HCT116 (cell line): ENCODE measurements at regions not wholly inside any gene's neighbourhood (a gene's known extent, or its start where the extent isn't known, plus 50 kb on each side); places are given as distances from the start of the nearest gene placed in this dataset.

Source experiments
- ATAC-seq: fragments of 200-7000 bp; cut with Tn5 transposase; 2 replicates; pipeline ENCODE4 v1.9.1; 2020; ENCODE audit warnings: mild to moderate bottlenecking, moderate library complexity
- BruUV-seq: library from RNA; stranded (reverse); fragments of 400-500 nt; replicated peaks from 2 replicates; lab custom pipeline; 2021; lab: Mats Ljungman, UMichigan
- CTCF ChIA-PET: fragments of 300-600 bp; sonication (Branson Sonifier 250); formaldehyde crosslinking; loops from one replicate; lab custom pipeline; 2021; ENCODE audit warnings: antibody characterized with exemption; lab: Charles Lee
- POLR2A ChIA-PET: fragments of 300-600, 350-600 bp; sonication (Branson Sonifier 250); formaldehyde crosslinking; loops from one replicate; lab custom pipeline; 2021; ENCODE audit warnings: antibody characterized with exemption; lab: Charles Lee
- RAD21 ChIA-PET, 2 experiments: fragments of 300-600 bp; sonication (Branson Sonifier 250); formaldehyde crosslinking; loops; one replicate each; lab custom pipeline; 2023; ENCODE audit warnings: low total read pairs in 2 of 2; ENCODE audit not compliant: uncharacterized antibody in 2 of 2, unreplicated experiment in 2 of 2, low non-redundant PET in 1 of 2; lab: Charles Lee
- DNase-seq: peaks from one replicate; pipeline ENCODE4 v3.0.0-alpha.2; 2010; ENCODE audit warnings: low read depth, low spot score
- H2AFZ ChIP-seq: fragments of 200-600 bp; shearing (Covaris generic), sonication (generic); 2 replicates; pipeline ENCODE4 v1.6.1; 2017; ENCODE audit warnings: low read depth, mixed run types, mixed read lengths, antibody characterized with exemption, low read length; ENCODE audit not compliant: poor library complexity, severe bottlenecking
- H3K27ac ChIP-seq: 2 replicates; pipeline ENCODE4 v1.5.1; 2012; ENCODE audit warnings: low read depth, low read length
- H3K27me3 ChIP-seq: fragments of 200-600 bp; sonication (generic); 2 replicates; pipeline ENCODE4 v1.6.1; 2016; ENCODE audit warnings: mixed run types, low read length, mixed read lengths; ENCODE audit not compliant: insufficient read depth
- H3K36me3 ChIP-seq, 2 experiments: fragments of 200-500 bp in 1 of 2; fragments of 200-600 bp in 1 of 2; sonication (Bioruptor generic) in 1 of 2; sonication (generic) in 1 of 2; 2 replicates each; pipeline versions ENCODE4 v1.5.1 to v1.6.1; 2014 to 2016; ENCODE audit warnings: low read length in 2 of 2, inconsistent platforms in 1 of 2, mixed read lengths in 1 of 2, mixed run types in 1 of 2; ENCODE audit not compliant: insufficient read depth in 2 of 2, control insufficient read depth in 1 of 2
- H3K4me1 ChIP-seq, 2 experiments: fragments of 200-600 bp in 1 of 2; sonication (generic) in 1 of 2; 2 replicates each; pipeline versions ENCODE4 v1.5.1 to v1.6.1; 2012 to 2017; ENCODE audit warnings: low read length in 2 of 2, inconsistent platforms in 1 of 2, mild to moderate bottlenecking in 1 of 2, mixed read lengths in 1 of 2, mixed run types in 1 of 2, moderate library complexity in 1 of 2; ENCODE audit not compliant: insufficient read depth in 2 of 2, control insufficient read depth in 1 of 2
- H3K4me2 ChIP-seq: fragments of 200-600 bp; sonication (generic); 2 replicates; pipeline ENCODE4 v1.6.1; 2017; ENCODE audit warnings: mixed run types, low read length, mixed read lengths
- H3K4me3 ChIP-seq, 2 experiments: fragments of 200-600 bp in 1 of 2; sonication (generic) in 1 of 2; replicated peaks in 1 of 2; 2 replicates each; pipeline ENCODE4 v1.5.1; 2011 to 2016; ENCODE audit warnings: low read length in 2 of 2, control low read depth in 1 of 2, low read depth in 1 of 2, mild to moderate bottlenecking in 1 of 2, mixed read lengths in 1 of 2, mixed run types in 1 of 2
- H3K79me2 ChIP-seq: fragments of 200-600 bp; sonication (generic); 2 replicates; pipeline ENCODE4 v1.6.1; 2017; ENCODE audit warnings: mild to moderate bottlenecking, mixed run types, low read length, moderate library complexity, mixed read lengths; ENCODE audit not compliant: insufficient read depth
- H3K9ac ChIP-seq: fragments of 200-600 bp; sonication (generic); 2 replicates; pipeline ENCODE4 v1.6.1; 2016; ENCODE audit warnings: low read length, mixed read lengths
- H3K9me2 ChIP-seq: fragments of 200-600 bp; sonication (generic), shearing (Covaris generic); 2 replicates; pipeline ENCODE4 v1.6.1; 2017; ENCODE audit warnings: mixed run types, mild to moderate bottlenecking, moderate library complexity; ENCODE audit not compliant: insufficient read depth
- H3K9me3 ChIP-seq, 2 experiments: fragments of 200-500 bp in 1 of 2; fragments of 200-600 bp in 1 of 2; sonication (Bioruptor generic) in 1 of 2; sonication (generic) in 1 of 2; 2 replicates each; pipeline ENCODE4 v1.6.1; 2014 to 2017; ENCODE audit warnings: low read length in 2 of 2, mixed read lengths in 2 of 2, inconsistent platforms in 1 of 2, low read depth in 1 of 2, mild to moderate bottlenecking in 1 of 2, mixed run types in 1 of 2, moderate library complexity in 1 of 2; ENCODE audit not compliant: control insufficient read depth in 1 of 2, insufficient read depth in 1 of 2
- H4K20me1 ChIP-seq: fragments of 200-600 bp; sonication (generic), shearing (Covaris generic); 2 replicates; pipeline ENCODE4 v1.6.1; 2017; ENCODE audit warnings: mixed run types, mild to moderate bottlenecking, moderate library complexity; ENCODE audit not compliant: insufficient read depth
- ATF3 ChIP-seq: IDR thresholded peaks from 2 replicates; pipeline ENCODE4 v1.6.1; 2012
- CBX3 ChIP-seq: IDR thresholded peaks from 2 replicates; pipeline ENCODE4 v1.6.1; 2012; ENCODE audit warnings: low read depth
- CEBPB ChIP-seq: IDR thresholded peaks from 2 replicates; pipeline ENCODE4 v1.6.1; 2012; ENCODE audit warnings: low read depth
- CTCF ChIP-seq, 3 experiments: fragments of 200-600 bp in 1 of 3; sonication (generic) in 1 of 3; IDR thresholded peaks in 2 of 3; conservative IDR thresholded peaks in 1 of 3; 2 replicates each; pipeline ENCODE4 v1.5.1; 2012 to 2017; ENCODE audit warnings: low read depth in 2 of 3, low read length in 2 of 3, antibody characterized with exemption in 1 of 3, borderline replicate concordance in 1 of 3, control low read depth in 1 of 3, mild to moderate bottlenecking in 1 of 3, mixed read lengths in 1 of 3, mixed run types in 1 of 3, moderate library complexity in 1 of 3; ENCODE audit not compliant: insufficient read depth in 1 of 3
- EZH2 ChIP-seq: fragments of 200-600 bp; sonication (generic); IDR thresholded peaks from 2 replicates; pipeline ENCODE4 v1.6.1; 2017; ENCODE audit warnings: antibody characterized with exemption, mixed run types
- FOSL1 ChIP-seq: IDR thresholded peaks from 2 replicates; pipeline ENCODE4 v1.6.1; 2012; ENCODE audit warnings: low read depth
- MAX ChIP-seq: IDR thresholded peaks from 2 replicates; pipeline ENCODE4 v1.6.1; 2012
- POLR2A ChIP-seq: IDR thresholded peaks from 2 replicates; pipeline ENCODE4 v1.7.0; 2011; ENCODE audit warnings: borderline replicate concordance; ENCODE audit not compliant: insufficient read depth, insufficient read length; ENCODE audit errors: extremely low read depth
- POLR2AphosphoS5 ChIP-seq: IDR thresholded peaks from 2 replicates; pipeline ENCODE4 v1.6.1; 2011; ENCODE audit warnings: mild to moderate bottlenecking, low read depth, low read length, moderate library complexity
- REST ChIP-seq: IDR thresholded peaks from 2 replicates; pipeline ENCODE4 v1.6.1; 2012; ENCODE audit warnings: low read depth
- SIN3A ChIP-seq: IDR thresholded peaks from 2 replicates; pipeline ENCODE4 v1.6.1; 2012; ENCODE audit warnings: low read depth
- SP1 ChIP-seq: IDR thresholded peaks from 2 replicates; pipeline ENCODE4 v1.6.1; 2012; ENCODE audit warnings: low read depth
- SRF ChIP-seq: IDR thresholded peaks from 2 replicates; pipeline ENCODE4 v1.6.1; 2012; ENCODE audit warnings: low read depth
- TCF7L2 ChIP-seq: IDR thresholded peaks from 2 replicates; pipeline ENCODE4 v1.7.0; 2011; ENCODE audit warnings: borderline replicate concordance, inconsistent platforms; ENCODE audit not compliant: insufficient read depth, insufficient read length; ENCODE audit errors: extremely low read depth
- ZBTB33 ChIP-seq: IDR thresholded peaks from 2 replicates; pipeline ENCODE4 v1.6.1; 2011; ENCODE audit warnings: mild to moderate bottlenecking, low read length, moderate library complexity; ENCODE audit not compliant: insufficient replicate concordance; ENCODE audit errors: extremely low read depth
- ZFX ChIP-seq: fragments of 450-650 bp; IDR thresholded peaks from 2 replicates; pipeline ENCODE4 v1.6.1; 2017
- ZNF274 ChIP-seq: fragments of 200-500 bp; sonication (Bioruptor generic); IDR thresholded peaks from 2 replicates; pipeline ENCODE4 v1.6.1; 2014; ENCODE audit warnings: mild to moderate bottlenecking, low read depth, low read length, inconsistent platforms
- intact Hi-C: fragments of 100-400 bp; cut with micrococcal nuclease; formaldehyde crosslinking; loops from 2 replicates; pipeline ENCODE4 v1.10.0; 2022

DNA sequence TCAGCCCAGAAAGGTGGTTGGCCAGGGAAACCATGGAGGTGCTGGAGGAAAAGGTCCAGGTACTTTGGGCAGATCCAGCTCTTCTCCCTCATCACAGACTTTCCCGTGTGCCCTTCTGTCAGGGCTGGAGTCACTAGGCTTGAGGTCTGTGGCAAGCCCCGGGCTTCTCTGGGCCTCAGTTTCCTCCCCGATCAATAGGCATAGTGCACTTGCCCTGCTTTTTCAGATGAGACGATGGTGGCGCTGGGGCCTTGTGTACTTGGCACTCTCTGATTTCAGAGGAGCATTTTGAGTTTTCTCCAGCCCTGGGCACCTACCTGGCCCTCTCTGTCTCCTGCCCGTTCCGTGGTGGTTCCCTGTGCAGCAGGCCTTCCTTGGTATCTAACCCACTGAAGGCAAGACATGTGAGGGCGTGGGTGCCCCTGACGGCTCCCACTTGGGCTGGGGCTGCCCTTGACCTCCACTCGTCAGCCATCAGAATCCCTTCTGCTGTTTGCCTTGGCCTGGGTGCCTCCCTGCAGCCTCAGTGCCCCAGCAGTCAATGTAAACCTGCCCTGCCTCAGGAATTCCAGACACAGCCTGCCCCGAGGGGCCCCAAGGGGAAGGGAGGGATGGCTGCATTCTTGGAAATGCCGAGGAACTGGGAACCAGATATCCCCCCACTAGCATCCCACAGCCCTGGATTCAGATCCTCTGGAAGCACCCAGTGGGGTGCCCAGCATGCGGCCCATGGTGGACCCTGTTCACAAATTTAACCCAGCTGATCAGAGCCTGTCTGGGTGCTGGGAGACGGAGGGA, 66.3 kb upstream of the COL5A1 start:
- ChIA-PET CTCF (no interaction called here), RAD21 (no interaction called here), POLR2A (no interaction called here)
- H4K20me1 ChIP-seq, result no peaks in the 10 kb centered on the region
- no peaks in the 10 kb centered on the region for H3K9me2 ChIP-seq
- no peak overlapping the region for H3K4me3 ChIP-seq
- no peak overlapping the region for H3K27ac ChIP-seq
- no peaks in the 10 kb centered on the region for H3K9me3 ChIP-seq
- no peaks in the 10 kb centered on the region for H3K4me1 ChIP-seq
- no peak for TF ChIP-seq ZFX
- TF ChIP-seq REST, result no peak
- no peak for TF ChIP-seq CBX3
- TF ChIP-seq SRF, result no peak
- no peak for TF ChIP-seq POLR2AphosphoS5
- TF ChIP-seq CTCF (IDR thresholded peaks at IDR 0.05 in 2 of 3, conservative IDR thresholded peaks at IDR 0.05 in 1 of 3; ENCODE audit: borderline replicate concordance in 1 of 3, insufficient read depth in 1 of 3, low read depth in 2 of 3, low read length in 2 of 3), result no peak
- no peak for TF ChIP-seq SP1
- TF ChIP-seq ATF3, result no peak
- no peak for TF ChIP-seq POLR2A
- no peak for TF ChIP-seq MAX
- TF ChIP-seq EZH2, result no peak
- no peak for TF ChIP-seq TCF7L2
- no peak for TF ChIP-seq ZNF274
- TF ChIP-seq SIN3A, result no peak
- TF ChIP-seq ZBTB33, result no peak
- no peak for TF ChIP-seq CEBPB
- no peak for TF ChIP-seq FOSL1
- DNase-seq (no peak), ATAC-seq (no peak)
- no peak overlapping the region for H3K9ac ChIP-seq
- intact Hi-C loops, result no loop called here
- H3K27me3 ChIP-seq, result peaks cover 21% of the 10 kb centered on the region
- H3K79me2 ChIP-seq, result no peaks in the 10 kb centered on the region
- no peak overlapping the region for H2AFZ ChIP-seq
- no TSS peak for BruUV-seq
- H3K36me3 ChIP-seq, result no peaks in the 10 kb centered on the region
- H3K4me2 ChIP-seq, result no peak overlapping the region
